Stimulated activated CD4-positive, alpha-beta T cell treated with anti-CD3 and anti-CD28 coated beads, Interleukin-2, amount 100 ng/mL, for 24 hours (primary cell): ENCODE measurements at regions not wholly inside any gene's neighbourhood (a gene's known extent, or its start where the extent isn't known, plus 50 kb on each side); places are given as distances from the start of the nearest gene placed in this dataset.
A peak's percentile ranks its signal among the peaks of the same experiment; 100 is the strongest.

ENCODE experiments used
- DNase-seq, 2 donors: peaks; one replicate each; pipeline ENCODE4 v3.0.0-alpha.2; 2020

DNA sequence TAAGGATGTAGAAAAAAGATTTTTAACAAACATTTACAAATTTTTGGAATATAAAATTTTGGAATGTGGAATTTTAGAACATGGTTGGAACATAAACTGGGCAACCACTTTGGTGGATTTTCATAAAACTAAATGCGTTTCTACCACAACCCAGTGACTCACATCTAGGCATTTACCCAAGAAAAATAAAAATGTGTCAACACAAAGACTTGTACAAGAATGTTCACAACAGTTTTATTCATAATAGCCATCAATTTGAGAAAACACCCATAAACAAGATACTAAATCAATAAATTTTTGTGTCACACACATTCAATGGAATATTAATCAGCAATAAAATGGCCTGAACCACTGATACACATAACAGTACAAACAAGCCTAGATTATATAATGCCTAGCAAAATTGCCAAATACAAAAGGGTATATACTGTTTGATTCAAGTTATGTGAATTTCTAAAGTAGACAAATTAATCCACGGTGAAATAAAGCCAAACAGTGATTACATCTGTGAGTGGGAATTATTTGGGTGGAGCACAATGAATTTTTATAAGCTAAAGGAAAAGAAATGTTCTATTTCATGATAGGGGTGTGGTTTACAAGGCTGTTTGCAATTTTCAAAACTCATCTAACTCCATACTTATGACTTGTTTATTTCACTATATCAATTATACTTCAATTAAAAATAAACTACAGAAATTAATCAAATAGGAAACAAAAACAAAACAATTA, 415.2 kb upstream of the OR4E1 start:
- no peak for DNase-seq

DNA sequence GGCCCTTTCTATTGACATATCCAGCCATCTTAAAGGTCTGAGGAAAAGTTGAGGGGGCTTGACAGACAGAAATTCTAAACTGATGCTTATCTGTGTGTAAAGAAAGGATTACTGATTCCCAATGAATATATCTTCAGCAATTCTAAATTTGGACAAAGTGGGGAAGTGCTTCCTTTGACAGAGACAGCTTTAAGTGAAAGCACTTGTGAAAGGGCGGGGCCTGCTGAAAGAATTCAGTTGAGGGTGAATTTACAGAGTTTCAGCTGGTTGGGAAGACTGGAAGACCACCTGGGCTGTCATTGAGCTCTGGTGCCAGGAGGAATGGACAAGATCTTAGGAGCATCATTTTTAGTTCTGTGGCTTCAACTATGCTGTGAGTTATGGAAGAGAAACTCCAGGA, 412.5 kb upstream of the OR4E1 start:
- no peak for DNase-seq

DNA sequence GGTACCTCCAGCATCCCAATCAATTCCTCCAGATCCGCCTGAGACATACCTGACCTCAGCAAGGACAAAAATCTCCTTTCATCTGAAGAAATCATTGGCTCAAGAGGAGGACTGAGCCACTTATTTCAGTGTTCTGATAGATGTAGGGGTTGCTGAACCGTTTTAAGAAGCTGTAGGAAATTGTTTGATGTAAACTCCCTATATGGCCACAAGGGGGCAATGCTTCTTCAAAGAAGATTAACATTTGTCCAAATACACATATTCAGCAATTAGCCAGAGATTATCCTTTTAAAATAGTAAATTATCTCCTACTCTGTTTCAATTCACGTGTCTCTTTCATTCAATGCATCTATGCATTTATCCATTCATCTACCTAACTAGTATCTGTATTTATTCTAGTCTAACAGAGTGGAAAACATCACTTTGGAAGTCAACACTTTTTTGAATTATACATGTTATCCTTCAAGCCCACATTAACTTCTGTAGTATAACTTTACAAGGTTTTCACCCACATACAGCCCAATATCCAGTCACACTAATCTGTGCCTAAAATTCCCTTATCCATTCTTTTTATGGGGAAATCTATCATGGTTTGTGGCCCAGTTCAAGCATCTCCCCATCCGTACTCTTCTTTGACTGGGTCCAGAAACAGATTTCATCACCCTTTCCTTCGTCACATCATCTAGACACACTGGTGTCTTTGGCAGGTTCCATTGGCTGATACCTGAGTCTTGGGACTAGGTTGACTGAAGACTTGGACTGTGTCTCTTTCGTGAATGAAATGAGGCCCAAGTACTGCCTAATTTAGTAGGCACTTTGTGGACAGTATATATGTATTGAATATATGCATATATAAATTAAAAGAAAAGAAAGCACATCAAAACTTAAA, 411.0 kb upstream of the OR4E1 start:
- DNase-seq, result no peak

DNA sequence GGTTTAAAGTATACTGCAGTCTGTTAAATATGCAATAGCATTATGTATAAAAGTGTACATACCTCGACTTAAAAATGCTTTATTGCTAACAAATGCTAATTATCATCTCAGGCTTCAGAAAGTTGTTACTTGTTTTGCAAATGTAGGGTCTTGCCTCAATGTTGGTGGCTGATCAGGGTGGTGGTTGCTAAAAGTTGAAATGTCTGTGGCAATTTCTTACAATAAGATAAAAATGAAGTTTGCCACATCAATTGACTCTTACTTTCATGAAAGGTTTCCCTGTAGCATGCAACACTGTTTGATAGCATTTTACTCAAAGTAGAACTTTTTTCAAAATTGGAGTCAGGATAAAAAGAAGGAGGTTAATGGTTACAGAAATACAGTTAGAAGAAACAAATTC, 407.7 kb upstream of the OR4E1 start:
- no peak for DNase-seq

DNA sequence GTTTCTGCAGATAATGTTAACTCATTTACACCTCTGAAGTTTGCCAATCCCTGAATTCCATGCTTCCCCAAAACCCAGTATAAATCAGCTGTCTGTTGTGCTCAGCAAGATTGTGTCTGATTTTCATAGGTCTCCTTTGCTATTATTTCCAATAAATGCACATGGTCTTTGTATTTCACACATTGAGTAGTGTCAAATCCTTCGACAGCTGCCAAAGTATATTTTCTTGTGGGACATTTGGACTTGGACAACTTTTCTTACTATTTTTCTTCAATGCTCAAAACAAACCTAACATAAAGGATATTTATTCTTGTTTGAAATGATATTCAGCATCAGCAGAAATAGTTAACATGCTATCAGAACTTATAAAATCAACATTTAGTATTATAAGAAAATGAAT, 406.1 kb upstream of the OR4E1 start:
- DNase-seq, result no peak

DNA sequence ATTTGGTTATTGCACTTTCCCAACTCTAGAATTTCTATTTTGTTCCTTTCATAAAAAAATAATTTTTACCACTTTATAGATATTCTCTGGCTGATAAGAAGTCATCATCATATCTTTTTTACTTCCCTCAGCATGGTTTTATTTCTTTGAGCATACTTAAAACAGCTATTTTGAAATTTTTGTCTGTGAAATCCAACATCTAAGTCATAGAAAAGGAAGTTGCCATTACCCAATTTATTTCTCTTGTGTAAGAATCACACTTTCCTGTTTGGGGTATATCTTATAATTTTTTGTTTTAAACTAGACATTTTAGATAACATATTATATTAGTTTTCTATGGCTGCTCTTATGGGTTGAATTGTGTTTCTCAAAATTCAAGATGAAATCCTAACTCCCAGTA, 400.2 kb upstream of the OR4E1 start:
- no peak for DNase-seq

DNA sequence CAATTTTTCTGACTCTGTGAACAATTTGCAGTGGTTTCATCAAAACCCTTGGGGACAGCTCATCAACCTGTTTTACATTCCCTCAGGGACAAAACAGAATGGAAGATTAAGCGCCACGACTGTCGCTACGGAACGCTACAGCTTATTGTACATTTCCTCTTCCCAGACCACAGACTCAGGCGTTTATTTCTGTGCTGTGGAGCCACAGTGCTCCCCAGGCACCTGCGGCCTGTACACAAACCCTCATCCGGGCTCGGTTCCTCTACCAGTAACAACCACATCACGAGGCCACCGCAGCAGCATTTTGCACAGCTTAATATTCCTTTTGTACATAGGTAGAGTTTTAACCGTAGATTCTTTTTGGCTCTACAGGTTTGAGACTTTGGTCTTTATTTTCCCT, 397.4 kb upstream of the OR4E1 start:
- peak in 1 of 2 donors; percentile 39 for DNase-seq

DNA sequence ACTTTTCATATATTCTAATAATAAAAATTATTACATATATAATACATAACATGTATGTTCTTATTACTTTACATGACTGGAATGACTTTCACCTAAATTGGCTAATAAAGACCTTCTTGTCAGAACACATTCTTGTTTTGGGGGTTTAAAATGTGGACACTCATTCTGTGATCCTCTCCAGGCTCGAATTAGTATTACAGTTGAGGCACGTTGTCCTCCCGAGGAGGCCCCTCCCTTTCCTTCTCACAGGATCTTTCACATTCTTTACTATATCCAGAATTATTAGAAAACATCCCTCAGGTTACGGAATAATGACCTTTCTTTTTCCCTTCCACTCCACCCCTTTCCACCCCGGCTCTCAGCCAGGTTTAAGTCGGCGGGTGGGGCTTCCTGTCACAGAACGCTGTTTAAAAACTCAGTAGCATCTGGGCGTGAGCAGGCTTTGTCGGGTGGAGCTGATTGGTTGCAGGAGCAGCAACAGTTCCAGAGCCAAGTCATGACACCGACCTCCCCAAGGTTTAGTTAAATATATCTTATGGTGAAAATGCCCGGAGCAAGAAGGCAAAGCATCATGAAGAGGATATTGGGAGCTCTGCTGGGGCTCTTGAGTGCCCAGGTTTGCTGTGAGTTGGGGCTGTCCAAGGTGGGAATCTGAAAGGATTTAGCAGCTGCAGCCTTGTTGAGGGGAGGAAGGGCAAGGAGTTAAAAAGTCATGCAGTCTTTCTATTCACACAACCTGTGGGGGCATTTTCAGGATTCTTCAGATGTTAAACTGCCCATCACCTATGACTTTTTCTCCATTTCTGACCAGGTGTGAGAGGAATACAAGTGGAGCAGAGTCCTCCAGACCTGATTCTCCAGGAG, 396.7 kb upstream of the OR4E1 start:
- DNase-seq, result peak; percentile 45 to 51

DNA sequence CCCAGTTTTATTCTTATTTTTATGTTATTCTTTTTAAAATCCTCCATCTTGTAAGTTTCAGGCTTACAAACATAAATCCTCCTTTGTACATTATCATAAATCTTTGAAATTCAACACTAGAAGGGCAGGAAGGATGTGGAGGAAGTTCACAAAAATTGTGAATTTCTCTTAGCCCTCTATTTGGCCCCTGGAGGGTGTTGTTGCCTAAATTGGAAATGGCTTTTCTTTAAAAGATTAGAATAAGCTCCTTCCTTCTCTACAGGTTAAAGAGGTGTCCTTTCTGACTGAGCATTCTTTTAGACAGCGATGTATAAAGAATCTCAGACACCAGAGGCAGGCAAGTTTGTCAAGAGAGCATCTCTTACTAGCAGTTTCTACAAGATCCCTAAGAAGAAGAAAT, 391.7 kb upstream of the OR4E1 start:
- no peak for DNase-seq

DNA sequence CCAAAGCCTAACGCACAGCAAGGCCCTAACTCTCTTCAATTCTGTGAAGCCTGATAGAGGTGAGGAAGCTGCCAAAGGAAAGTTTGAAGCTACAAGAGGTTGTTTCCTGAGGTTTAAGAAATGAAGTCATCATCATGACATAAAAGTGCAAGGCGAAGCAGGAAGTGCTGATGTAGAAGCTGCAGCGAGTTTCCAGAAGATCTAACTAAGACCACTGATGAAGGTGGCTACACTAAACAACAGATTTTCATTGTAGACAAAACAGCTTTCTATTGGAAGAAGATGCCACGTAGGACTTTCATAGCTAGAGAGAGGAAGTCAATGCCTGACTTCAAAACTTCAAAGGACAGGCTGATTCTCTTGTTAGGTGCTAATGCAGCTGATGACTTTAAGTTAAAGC, 385.6 kb upstream of the OR4E1 start:
- DNase-seq, result no peak

DNA sequence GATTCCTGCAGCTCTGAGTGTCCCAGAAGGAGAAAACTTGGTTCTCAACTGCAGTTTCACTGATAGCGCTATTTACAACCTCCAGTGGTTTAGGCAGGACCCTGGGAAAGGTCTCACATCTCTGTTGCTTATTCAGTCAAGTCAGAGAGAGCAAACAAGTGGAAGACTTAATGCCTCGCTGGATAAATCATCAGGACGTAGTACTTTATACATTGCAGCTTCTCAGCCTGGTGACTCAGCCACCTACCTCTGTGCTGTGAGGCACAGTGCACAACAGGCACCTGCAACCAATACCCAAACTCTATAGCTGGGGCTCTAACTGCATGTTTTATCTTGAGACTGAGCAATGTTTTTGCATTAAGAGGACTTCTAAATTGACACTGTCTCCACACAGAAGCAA, 379.2 kb upstream of the OR4E1 start:
- peak in 1 of 2 donors; percentile 10 for DNase-seq

DNA sequence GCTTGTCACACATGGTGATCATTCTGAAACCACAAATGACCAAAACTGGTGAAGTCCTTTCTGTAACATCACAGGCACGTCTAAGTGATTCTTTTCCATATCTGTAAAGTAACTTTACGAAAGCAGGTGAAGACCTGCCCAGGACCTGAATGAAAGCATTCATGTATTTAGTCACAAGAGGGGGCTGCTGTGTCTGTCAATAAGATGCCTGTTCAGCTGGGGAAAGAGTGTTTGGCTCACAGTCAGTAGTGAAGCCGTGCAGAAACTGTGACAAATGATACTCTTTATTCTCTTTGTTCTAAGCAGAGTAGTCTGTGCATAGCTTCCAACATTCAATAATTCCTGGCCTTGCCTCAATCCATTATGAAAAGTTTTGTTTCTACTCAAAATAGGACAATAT, 373.5 kb upstream of the OR4E1 start:
- peak in 1 of 2 donors; percentile 19 for DNase-seq

DNA sequence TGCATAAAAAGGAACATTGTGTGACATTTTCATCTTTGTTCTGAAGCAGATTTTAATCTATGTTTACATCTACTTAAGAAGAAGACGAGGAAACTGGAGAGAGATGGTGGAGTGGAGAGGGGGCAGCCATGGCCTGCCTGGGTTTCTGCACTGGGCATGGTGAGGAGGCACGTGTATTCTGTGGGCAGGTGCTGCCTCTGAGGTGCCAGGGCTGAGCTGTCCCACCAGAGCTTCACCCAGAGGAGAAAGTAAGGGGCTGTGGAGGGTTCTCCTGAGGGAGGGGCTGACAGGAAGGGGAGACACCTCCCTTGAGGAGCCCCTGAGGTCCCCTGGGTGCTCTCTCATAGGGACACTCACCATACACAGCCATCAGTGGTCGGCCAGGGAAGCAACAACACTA, 372.4 kb upstream of the OR4E1 start:
- DNase-seq, result no peak

DNA sequence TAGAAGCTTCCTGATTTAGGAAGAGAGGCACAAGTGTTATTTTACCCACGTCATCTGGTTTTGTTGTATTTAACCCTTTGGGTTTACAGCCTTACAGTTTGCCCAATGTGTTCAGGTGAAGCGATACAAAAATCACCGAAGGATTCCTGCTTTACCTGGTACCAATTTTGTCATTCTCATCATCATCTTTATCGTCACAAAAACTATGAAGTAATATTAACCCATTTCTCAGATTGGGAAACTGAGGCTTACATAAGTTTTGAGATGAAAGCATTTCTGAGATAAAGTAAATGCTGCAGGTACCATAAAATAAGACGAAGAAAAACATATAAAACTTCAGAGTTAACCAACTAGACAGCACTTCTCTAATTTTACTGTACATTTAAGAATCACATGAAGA, 370.6 kb upstream of the OR4E1 start:
- DNase-seq, result no peak

DNA sequence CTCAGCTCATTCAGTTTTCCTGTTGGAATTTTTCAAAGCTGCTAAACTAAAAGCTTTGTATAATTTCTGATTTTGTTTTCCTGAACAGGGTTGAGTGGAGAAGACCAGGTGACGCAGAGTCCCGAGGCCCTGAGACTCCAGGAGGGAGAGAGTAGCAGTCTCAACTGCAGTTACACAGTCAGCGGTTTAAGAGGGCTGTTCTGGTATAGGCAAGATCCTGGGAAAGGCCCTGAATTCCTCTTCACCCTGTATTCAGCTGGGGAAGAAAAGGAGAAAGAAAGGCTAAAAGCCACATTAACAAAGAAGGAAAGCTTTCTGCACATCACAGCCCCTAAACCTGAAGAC, 367.1 kb upstream of the OR4E1 start:
- no peak for DNase-seq

DNA sequence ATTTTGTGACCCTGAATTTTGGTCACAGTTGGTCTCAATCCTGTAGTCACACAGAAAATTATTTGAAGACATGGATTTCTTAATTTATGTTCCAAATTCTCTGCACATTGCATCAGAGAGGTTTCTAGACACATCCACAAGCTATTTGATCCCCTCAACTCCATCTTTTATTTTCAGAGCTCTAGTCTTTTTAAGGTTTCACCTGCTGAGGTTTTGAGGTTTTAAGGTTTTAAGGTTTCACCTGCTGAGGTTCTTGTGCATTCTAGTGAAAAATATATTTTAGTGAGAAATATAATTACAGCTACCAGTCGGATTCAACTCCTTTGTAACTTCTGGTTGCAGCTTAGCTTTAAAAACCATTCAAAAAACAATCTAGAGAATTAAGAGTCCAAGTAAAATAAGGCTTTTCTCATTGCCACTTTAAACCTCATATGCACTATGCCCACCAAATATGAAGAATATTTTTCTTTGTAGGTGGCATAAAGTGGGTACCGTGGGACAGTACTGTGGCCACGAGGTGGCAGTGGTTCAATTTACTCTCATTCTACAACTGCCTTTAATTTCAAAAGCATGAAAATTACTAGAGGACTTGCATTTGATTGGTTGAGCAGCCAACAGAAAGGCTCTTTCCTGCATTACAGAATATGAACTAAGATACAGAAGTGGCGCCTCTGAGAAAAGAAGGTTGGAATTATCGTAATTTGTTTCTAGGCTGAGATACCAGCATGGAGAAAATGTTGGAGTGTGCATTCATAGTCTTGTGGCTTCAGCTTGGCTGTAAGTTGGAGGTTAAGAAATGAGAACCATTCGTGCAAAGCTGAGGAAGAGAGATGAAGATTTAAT, 366.5 kb upstream of the OR4E1 start:
- DNase-seq, result peak; percentile 25 to 32

DNA sequence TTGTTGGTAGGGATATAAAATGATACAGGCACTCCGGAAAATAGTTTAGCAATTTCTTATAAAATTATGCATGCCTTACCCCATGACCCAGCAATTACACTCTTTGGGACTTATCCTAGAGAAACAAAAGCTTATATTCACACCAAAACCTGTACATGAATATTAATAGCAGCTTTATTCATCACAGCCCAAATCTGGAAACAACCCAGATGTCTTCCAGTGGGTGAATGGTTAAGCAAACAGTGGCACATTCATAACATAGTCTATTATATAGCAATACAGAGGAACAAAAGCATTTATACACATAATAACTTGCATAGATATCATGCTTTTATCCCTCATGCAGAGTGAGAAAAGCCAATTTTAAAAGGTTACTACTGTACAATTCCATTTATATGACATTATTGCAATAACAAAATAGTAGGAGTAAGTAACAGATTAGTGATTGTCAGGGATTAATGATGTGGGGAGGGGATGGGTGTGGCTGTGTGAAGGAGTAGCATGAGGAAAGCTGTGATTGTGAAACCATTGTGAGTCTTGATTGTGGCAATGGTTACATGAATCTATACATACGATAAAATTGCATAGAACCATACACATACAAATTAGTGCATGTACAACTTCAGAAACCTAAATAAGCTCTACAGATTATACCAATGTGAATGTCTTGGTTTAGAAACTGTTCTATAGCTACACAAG, 363.1 kb upstream of the OR4E1 start:
- DNase-seq, result no peak

DNA sequence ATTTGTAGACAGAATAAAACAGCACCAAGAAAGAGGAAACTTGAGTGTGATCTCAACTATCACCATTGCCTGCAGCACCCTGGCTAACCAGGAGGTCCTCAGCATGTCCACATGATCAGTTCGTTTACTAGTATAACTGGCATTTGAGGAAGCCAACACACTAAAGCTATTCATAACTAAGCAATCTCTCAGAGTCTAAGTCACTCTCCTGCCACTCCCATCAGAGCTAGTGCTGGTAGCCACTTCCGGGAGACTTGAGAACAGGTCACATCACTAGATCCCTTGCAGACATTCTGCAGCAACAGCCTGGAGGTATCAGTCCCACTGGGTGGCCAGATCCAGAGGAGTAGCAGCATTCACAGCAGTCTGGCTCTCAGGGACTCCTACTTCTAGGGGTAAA, 352.9 kb upstream of the OR4E1 start:
- DNase-seq, result no peak

DNA sequence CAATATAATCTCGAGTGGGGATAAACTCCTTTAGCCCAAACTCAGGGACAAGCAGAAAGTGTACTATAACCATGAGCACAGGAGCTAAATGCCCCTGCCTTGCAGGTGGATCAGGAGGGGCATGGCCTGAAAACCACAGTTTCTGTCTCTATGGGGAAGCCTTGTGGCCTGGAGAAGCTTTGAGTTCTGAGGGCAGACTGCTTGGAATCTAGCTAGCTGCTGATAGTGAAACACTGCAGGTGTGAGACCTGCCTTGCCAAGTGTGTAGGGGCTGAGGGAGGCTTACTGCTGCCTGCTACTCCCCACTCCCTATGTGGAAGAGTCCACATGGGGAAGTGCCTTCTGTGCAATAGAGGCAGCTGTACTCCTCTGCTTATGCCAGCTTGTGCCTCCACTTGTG, 352.3 kb upstream of the OR4E1 start:
- DNase-seq, result no peak

DNA sequence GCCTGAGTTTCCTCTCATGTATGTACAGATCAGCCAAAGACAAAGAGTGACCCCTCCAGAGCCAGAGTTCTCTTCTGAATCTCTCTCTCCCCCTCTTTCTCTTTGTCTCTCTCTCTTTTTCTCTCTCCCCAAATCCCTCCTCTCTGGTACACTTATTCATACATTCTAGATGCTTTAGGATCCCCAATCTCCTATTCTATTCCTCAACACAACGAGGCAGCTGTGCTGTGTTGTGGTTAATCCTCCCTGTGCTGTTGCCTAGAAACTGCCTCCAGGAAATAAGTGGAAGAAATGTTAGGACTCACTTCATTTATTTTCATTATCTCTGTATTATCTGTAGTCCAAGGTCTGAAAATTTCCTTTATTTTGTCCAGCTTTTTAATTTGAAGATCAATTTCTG, 350.5 kb upstream of the OR4E1 start:
- DNase-seq, result no peak

DNA sequence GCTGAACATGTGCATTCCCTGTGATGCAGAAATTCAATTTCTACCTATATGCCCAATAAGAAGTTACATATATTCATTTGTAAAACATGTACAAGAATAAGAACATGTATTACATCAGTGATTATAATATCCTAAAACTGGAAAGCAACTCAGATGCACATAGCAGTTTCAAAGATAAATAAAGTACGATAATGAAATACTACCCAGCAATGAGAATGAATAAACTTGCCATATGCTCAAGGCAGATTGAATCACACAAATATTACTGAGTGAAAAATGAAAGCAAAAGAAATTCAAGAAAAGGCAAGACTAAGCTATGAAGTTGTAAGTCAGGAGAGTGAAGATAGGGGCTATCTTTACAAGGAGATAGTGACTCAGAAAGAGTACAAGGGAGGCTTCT, 345.3 kb upstream of the OR4E1 start:
- no peak for DNase-seq

DNA sequence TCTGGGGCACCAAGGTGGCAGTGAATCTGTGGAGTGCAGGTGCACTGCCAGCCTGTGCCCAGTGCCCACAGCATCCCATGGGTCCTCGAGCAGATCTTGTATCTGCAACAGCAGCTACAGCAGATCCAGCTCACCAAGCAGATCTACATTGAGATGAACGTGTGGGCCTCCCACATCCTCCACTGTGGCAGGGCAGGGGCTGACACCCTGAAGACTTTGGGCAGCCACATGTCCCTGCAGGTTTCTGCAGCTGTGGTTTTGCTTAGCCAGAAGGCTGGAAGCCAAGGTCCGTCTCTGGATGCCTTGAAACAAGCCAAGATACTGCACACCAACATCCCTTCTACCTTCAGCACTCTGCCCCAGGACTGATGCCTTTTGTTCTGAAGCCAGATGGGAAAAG, 338.8 kb upstream of the OR4E1 start:
- DNase-seq, result no peak
